Mesothelial cell of epicardium (in vitro differentiated cells): ENCODE measurements at regions not wholly inside any gene's neighbourhood (a gene's known extent, or its start where the extent isn't known, plus 50 kb on each side); places are given as distances from the start of the nearest gene placed in this dataset.

Source experiments
- DNase-seq, 2 experiments: peaks; one replicate each; pipeline ENCODE4 v3.0.0; 2021; ENCODE audit warnings: low spot score in 2 of 2; ENCODE audit not compliant: unreplicated experiment in 2 of 2
- H3K27ac Mint-ChIP-seq: 2 replicates; pipeline ENCODE4 v1.8.0; 2021; ENCODE audit warnings: mixed read lengths
- H3K27me3 Mint-ChIP-seq: 2 replicates; pipeline ENCODE4 v1.8.0; 2021; ENCODE audit warnings: low read depth, mixed read lengths
- H3K36me3 Mint-ChIP-seq: 2 replicates; pipeline ENCODE4 v1.8.0; 2021; ENCODE audit warnings: mixed read lengths
- H3K4me1 Mint-ChIP-seq: 2 replicates; pipeline ENCODE4 v1.8.0; 2021; ENCODE audit warnings: mixed read lengths
- H3K4me3 Mint-ChIP-seq: 2 replicates; pipeline ENCODE4 v1.8.0; 2021; ENCODE audit warnings: mild to moderate bottlenecking, moderate library complexity, mixed read lengths
- H3K9me3 Mint-ChIP-seq: 2 replicates; pipeline ENCODE4 v1.8.0; 2021; ENCODE audit warnings: mixed read lengths
- TF ChIP-seq, protein P1 (sequence below): fragments of 200-600 bp; sonication (generic); IDR thresholded peaks from one replicate; pipeline ENCODE4 v1.5.0; 2021; ENCODE audit warnings: antibody characterized with exemption; ENCODE audit not compliant: unreplicated experiment

DNA sequence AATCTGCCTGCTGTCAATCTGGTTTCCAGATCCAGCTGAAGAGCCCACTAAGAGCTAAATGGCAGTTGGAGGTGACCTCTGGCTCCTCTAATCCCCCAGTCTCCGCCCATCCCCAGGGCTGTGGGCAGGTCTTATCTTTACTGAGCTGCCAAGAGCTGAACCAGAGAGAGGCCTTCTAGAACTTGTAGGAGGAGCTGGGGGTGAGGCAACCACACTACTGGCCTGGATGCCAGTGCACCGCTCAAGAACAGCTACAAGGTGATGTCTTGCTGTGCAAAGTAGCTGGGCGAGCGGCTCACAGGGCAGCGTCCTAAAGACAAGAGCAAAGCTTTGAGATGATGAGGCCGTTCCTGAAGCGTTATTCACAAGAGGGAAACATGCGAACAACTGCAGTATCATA, 374.6 kb downstream of the CTTN start:
- DNase-seq, result no peak
- Mint-ChIP-seq H3K4me1 (no peaks in the 10 kb centered on the region), H3K9me3 (peaks cover 13% of the 10 kb centered on the region), H3K36me3 (no peaks in the 10 kb centered on the region), H3K27me3 (no peaks in the 10 kb centered on the region), H3K27ac (no peak overlapping the region), H3K4me3 (no peak overlapping the region)
- TF ChIP-seq, protein P1, sequence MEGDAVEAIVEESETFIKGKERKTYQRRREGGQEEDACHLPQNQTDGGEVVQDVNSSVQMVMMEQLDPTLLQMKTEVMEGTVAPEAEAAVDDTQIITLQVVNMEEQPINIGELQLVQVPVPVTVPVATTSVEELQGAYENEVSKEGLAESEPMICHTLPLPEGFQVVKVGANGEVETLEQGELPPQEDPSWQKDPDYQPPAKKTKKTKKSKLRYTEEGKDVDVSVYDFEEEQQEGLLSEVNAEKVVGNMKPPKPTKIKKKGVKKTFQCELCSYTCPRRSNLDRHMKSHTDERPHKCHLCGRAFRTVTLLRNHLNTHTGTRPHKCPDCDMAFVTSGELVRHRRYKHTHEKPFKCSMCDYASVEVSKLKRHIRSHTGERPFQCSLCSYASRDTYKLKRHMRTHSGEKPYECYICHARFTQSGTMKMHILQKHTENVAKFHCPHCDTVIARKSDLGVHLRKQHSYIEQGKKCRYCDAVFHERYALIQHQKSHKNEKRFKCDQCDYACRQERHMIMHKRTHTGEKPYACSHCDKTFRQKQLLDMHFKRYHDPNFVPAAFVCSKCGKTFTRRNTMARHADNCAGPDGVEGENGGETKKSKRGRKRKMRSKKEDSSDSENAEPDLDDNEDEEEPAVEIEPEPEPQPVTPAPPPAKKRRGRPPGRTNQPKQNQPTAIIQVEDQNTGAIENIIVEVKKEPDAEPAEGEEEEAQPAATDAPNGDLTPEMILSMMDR, result no peak

- Mint-ChIP-seq H3K36me3 (no peaks in the 10 kb centered on the region), H3K4me1 (no peaks in the 10 kb centered on the region), H3K27me3 (no peaks in the 10 kb centered on the region), H3K27ac (no peak overlapping the region), H3K9me3 (peaks cover 13% of the 10 kb centered on the region), H3K4me3 (no peak overlapping the region)
- DNase-seq, result no peak
- TF ChIP-seq, protein P1, result no peak
Observed at GRCh38 chr11:70775386-70776075, 377.2 kb downstream of the CTTN start.

- Mint-ChIP-seq H3K4me1 (no peaks in the 10 kb centered on the region), H3K27ac (no peak overlapping the region), H3K36me3 (no peaks in the 10 kb centered on the region), H3K27me3 (no peaks in the 10 kb centered on the region), H3K4me3 (no peak overlapping the region), H3K9me3 (peaks cover 13% of the 10 kb centered on the region)
- no peak for DNase-seq
- TF ChIP-seq, protein P1, result no peak
Observed at GRCh38 chr11:70776914-70777532, 378.7 kb downstream of the CTTN start.

- DNase-seq, result no peak
- TF ChIP-seq, protein P1, result no peak
Observed at GRCh38 chr11:70778883-70779282, 380.6 kb downstream of the CTTN start.

GRCh38 chr11:70779433-70780245, 381.3 kb downstream of the CTTN start:
- H3K27me3 Mint-ChIP-seq, result no peaks in the 10 kb centered on the region
- H3K4me3 Mint-ChIP-seq, result no peak overlapping the region
- no peaks in the 10 kb centered on the region for H3K9me3 Mint-ChIP-seq
- TF ChIP-seq, protein P1, result no peak
- no peak for DNase-seq
- no peak overlapping the region for H3K27ac Mint-ChIP-seq
- H3K36me3 Mint-ChIP-seq, result no peaks in the 10 kb centered on the region
- H3K4me1 Mint-ChIP-seq, result no peaks in the 10 kb centered on the region

More at GRCh38 chr11:70778883-70779282, 380.6 kb downstream of the CTTN start:
- Mint-ChIP-seq H3K36me3 (no peaks in the 10 kb centered on the region), H3K27ac (no peak overlapping the region), H3K4me3 (no peak overlapping the region), H3K27me3 (no peaks in the 10 kb centered on the region), H3K4me1 (no peaks in the 10 kb centered on the region), H3K9me3 (peaks cover 3% of the 10 kb centered on the region)
